H9 (cell line): ENCODE measurements at regions not wholly inside any gene's neighbourhood (a gene's known extent, or its start where the extent isn't known, plus 50 kb on each side); places are given as distances from the start of the nearest gene placed in this dataset.

ENCODE experiments used
- DNase-seq: peaks from one replicate; pipeline ENCODE4 v3.0.0-alpha.2; 2017
- H2AFZ ChIP-seq: one replicate; pipeline ENCODE4 v1.6.1; 2013; ENCODE audit warnings: mild to moderate bottlenecking, low read length, control low read depth, moderate library complexity
- H2AK5ac ChIP-seq: 2 replicates; pipeline ENCODE4 v1.6.1; 2013; ENCODE audit warnings: low read length, control low read depth, mixed read lengths; ENCODE audit not compliant: insufficient read length
- H2BK120ac ChIP-seq: one replicate; pipeline ENCODE4 v1.6.1; 2013; ENCODE audit warnings: low read depth, mild to moderate bottlenecking, low read length, control low read depth, inconsistent platforms; ENCODE audit not compliant: poor library complexity, severe bottlenecking
- H2BK12ac ChIP-seq: 2 replicates; pipeline ENCODE4 v1.6.1; 2013; ENCODE audit warnings: low read length, control low read depth, mixed read lengths, low read depth; ENCODE audit not compliant: insufficient read length
- H2BK15ac ChIP-seq: 2 replicates; pipeline ENCODE4 v1.6.1; 2013; ENCODE audit warnings: low read depth, low read length, control low read depth
- H2BK20ac ChIP-seq: one replicate; pipeline ENCODE4 v1.6.1; 2013; ENCODE audit warnings: low read depth, mild to moderate bottlenecking, low read length, control low read depth, inconsistent platforms; ENCODE audit not compliant: poor library complexity, severe bottlenecking
- H2BK5ac ChIP-seq: 2 replicates; pipeline ENCODE4 v1.6.1; 2013; ENCODE audit warnings: low read length, control low read depth, mixed read lengths; ENCODE audit not compliant: insufficient read length
- H3K14ac ChIP-seq: 2 replicates; pipeline ENCODE4 v1.6.1; 2013; ENCODE audit warnings: low read length, control low read depth; ENCODE audit not compliant: insufficient read depth
- H3K18ac ChIP-seq: 2 replicates; pipeline ENCODE4 v1.6.1; 2013; ENCODE audit warnings: low read depth, mild to moderate bottlenecking, mixed read lengths, low read length, control low read depth; ENCODE audit not compliant: insufficient read length
- H3K23ac ChIP-seq: 2 replicates; pipeline ENCODE4 v1.6.1; 2013; ENCODE audit warnings: low read length, control low read depth, mixed read lengths, low read depth; ENCODE audit not compliant: insufficient read length
- H3K23me2 ChIP-seq: 2 replicates; pipeline ENCODE4 v1.6.1; 2013; ENCODE audit warnings: low read depth, mild to moderate bottlenecking, mixed read lengths, low read length, control low read depth; ENCODE audit not compliant: insufficient read length, poor library complexity, severe bottlenecking
- H3K27ac ChIP-seq: 2 replicates; pipeline ENCODE4 v1.5.1; 2013; ENCODE audit warnings: low read length, control low read depth, mixed read lengths, low read depth; ENCODE audit not compliant: insufficient read length
- H3K27me3 ChIP-seq: 2 replicates; pipeline ENCODE4 v1.6.1; 2013; ENCODE audit warnings: low read length, control low read depth, inconsistent platforms; ENCODE audit not compliant: insufficient read depth
- H3K4ac ChIP-seq: 2 replicates; pipeline ENCODE4 v1.6.1; 2013; ENCODE audit warnings: low read depth, mild to moderate bottlenecking, control low read depth, inconsistent platforms, low read length, moderate library complexity
- H3K4me1 ChIP-seq: 2 replicates; pipeline ENCODE4 v1.6.1; 2013; ENCODE audit warnings: low read length, control low read depth, inconsistent platforms; ENCODE audit not compliant: insufficient read depth
- H3K4me2 ChIP-seq: 2 replicates; pipeline ENCODE4 v1.6.1; 2013; ENCODE audit warnings: low read length, control low read depth, mixed read lengths; ENCODE audit not compliant: insufficient read length, insufficient read depth
- H3K56ac ChIP-seq: 2 replicates; pipeline ENCODE4 v1.6.1; 2013; ENCODE audit warnings: low read depth, mild to moderate bottlenecking, mixed read lengths, low read length, control low read depth; ENCODE audit not compliant: insufficient read length
- H3K79me1 ChIP-seq: 2 replicates; pipeline ENCODE4 v1.6.1; 2013; ENCODE audit warnings: low read depth, mild to moderate bottlenecking, moderate library complexity, low read length, control low read depth, inconsistent platforms; ENCODE audit not compliant: insufficient read depth, poor library complexity, severe bottlenecking
- H3K79me2 ChIP-seq: 2 replicates; pipeline ENCODE4 v1.6.1; 2013; ENCODE audit warnings: low read length, control low read depth, inconsistent platforms; ENCODE audit not compliant: insufficient read depth
- H3K9ac ChIP-seq: 2 replicates; pipeline ENCODE4 v1.6.1; 2013; ENCODE audit warnings: low read length, control low read depth, mixed read lengths; ENCODE audit not compliant: insufficient read length; ENCODE audit errors: extremely low read depth
- H3K9me3 ChIP-seq: one replicate; pipeline ENCODE4 v1.6.1; 2013; ENCODE audit warnings: low read depth, low read length, inconsistent platforms; ENCODE audit not compliant: control insufficient read depth
- H3T11ph ChIP-seq: one replicate; pipeline ENCODE4 v1.6.1; 2013; ENCODE audit warnings: mild to moderate bottlenecking, low read length, control low read depth, inconsistent platforms
- H4K20me1 ChIP-seq: one replicate; pipeline ENCODE4 v1.6.1; 2013; ENCODE audit not compliant: control insufficient read depth, insufficient read length, insufficient read depth
- H4K5ac ChIP-seq: 2 replicates; pipeline ENCODE4 v1.6.1; 2013; ENCODE audit warnings: low read depth, mild to moderate bottlenecking, mixed read lengths, low read length, control low read depth; ENCODE audit not compliant: insufficient read length
- H4K8ac ChIP-seq: replicated peaks from 2 replicates; pipeline ENCODE4 v1.6.1; 2013; ENCODE audit warnings: low read length, control low read depth, mixed read lengths, low read depth; ENCODE audit not compliant: insufficient read length
- H4K91ac ChIP-seq: 2 replicates; pipeline ENCODE4 v1.6.1; 2013; ENCODE audit warnings: low read depth, mild to moderate bottlenecking, moderate library complexity, mixed read lengths, low read length, control low read depth; ENCODE audit not compliant: insufficient read length
- H3K27ac Mint-ChIP-seq, 3 experiments: 2 replicates in 2 of 3; 3 replicates in 1 of 3; pipeline ENCODE4 v1.8.0; 2020 to 2021; ENCODE audit warnings: mixed read lengths in 3 of 3, mild to moderate bottlenecking in 1 of 3, moderate library complexity in 1 of 3
- H3K27me3 Mint-ChIP-seq: 2 replicates; pipeline ENCODE4 v1.8.0; 2021; ENCODE audit warnings: low read depth, mild to moderate bottlenecking, moderate library complexity, mixed read lengths
- H3K36me3 Mint-ChIP-seq, 3 experiments: 2 replicates in 2 of 3; 3 replicates in 1 of 3; pipeline ENCODE4 v1.8.0; 2020 to 2021; ENCODE audit warnings: low read depth in 3 of 3, mixed read lengths in 3 of 3; ENCODE audit not compliant: insufficient read depth in 1 of 3
- H3K4me1 Mint-ChIP-seq, 2 experiments: 2 replicates each; pipeline ENCODE4 v1.8.0; 2020; ENCODE audit warnings: mixed read lengths in 2 of 2
- H3K4me3 Mint-ChIP-seq, 2 experiments: 2 replicates in 1 of 2; 3 replicates in 1 of 2; pipeline ENCODE4 v1.8.0; 2020 to 2021; ENCODE audit warnings: mild to moderate bottlenecking in 2 of 2, mixed read lengths in 2 of 2, moderate library complexity in 1 of 2
- H3K9me3 Mint-ChIP-seq, 2 experiments: 2 replicates in 1 of 2; 3 replicates in 1 of 2; pipeline ENCODE4 v1.8.0; 2020; ENCODE audit warnings: mild to moderate bottlenecking in 2 of 2, mixed read lengths in 2 of 2, moderate library complexity in 1 of 2
- CTCF ChIP-seq: fragments of 200-600 bp; sonication (generic); conservative IDR thresholded peaks from 3 replicates; pipeline ENCODE4 v1.8.0; 2021; ENCODE audit warnings: antibody characterized with exemption, mild to moderate bottlenecking
- WGBS: extraction: QIAGEN DNeasy Blood & Tissue Kit; methylation state at CpG from one replicate; pipeline ENCODE4 v1.1.7; 2013; ENCODE audit warnings: missing lambda C conversion rate, low lambda C conversion rate, mixed read lengths; ENCODE audit not compliant: insufficient read length; ENCODE audit errors: extremely low coverage; 5-methylcytosine and 5-hydroxymethylcytosine counted together

- Histone ChIP-seq H3K56ac (no peak overlapping the region), H2AFZ (no peak overlapping the region), H3K23ac (no peak overlapping the region), H4K91ac (no peak overlapping the region), H3K9ac (no peak overlapping the region), H3K79me2 (no peaks in the 10 kb centered on the region), H3K23me2 (no peaks in the 10 kb centered on the region), H3K27ac (no peak overlapping the region), H4K20me1 (no peaks in the 10 kb centered on the region), H3K4me2 (no peak overlapping the region), H3K27me3 (no peaks in the 10 kb centered on the region), H3T11ph (no peak overlapping the region), H3K14ac (no peak overlapping the region), H3K4me1 (no peaks in the 10 kb centered on the region), H3K79me1 (no peaks in the 10 kb centered on the region), H4K5ac (no peak overlapping the region), H3K9me3 (no peaks in the 10 kb centered on the region), H2BK120ac (no peak overlapping the region), H4K8ac (no peak overlapping the region), H2BK20ac (no peak overlapping the region), H2BK5ac (no peak overlapping the region), H3K4ac (no peak overlapping the region), H2BK15ac (no peak overlapping the region), H2AK5ac (no peak overlapping the region), H3K18ac (no peak overlapping the region), H2BK12ac (no peak overlapping the region)
- H3K4me1 Mint-ChIP-seq = peaks cover 6 to 16% of the 10 kb centered on the region in 2 experiments
- H3K27ac Mint-ChIP-seq = 0 out of 7 replicates have a peak overlapping the region, but pooled peaks of 1 of the 3 experiments have one; percentile 14
- H3K27me3 Mint-ChIP-seq = peaks cover 7% of the 10 kb centered on the region
- no peak for TF ChIP-seq CTCF
- WGBS = no CpG with 5 or more reads among the region's 2 CpGs
- H3K9me3 Mint-ChIP-seq = peaks cover 0 to 2% of the 10 kb centered on the region in 2 experiments; a peak in 1 of 5 replicates
- no peak for DNase-seq
- H3K36me3 Mint-ChIP-seq = no peaks in the 10 kb centered on the region
- no peak overlapping the region for H3K4me3 Mint-ChIP-seq
Measured at GRCh38 chr9:113800276-113800675, 75.8 kb upstream of the ZNF618 start.
